ENCODE measurements at regions not wholly inside any gene's neighbourhood (a gene's known extent, or its start where the extent isn't known, plus 50 kb on each side); places are given as distances from the start of the nearest gene placed in this dataset.

- DNase-seq (ENCODE audit: low spot score): no peak
- intact Hi-C loops (cut with DNase I): no loop called here
Measured at GRCh38 chr10:29888321-29888720, 171.1 kb downstream of the JCAD start.

- intact Hi-C loops (cut with DNase I): no loop called here
- no peak for DNase-seq (ENCODE audit: low spot score)
Measured at GRCh38 chr10:29886299-29886698, 173.1 kb downstream of the JCAD start.

DNA sequence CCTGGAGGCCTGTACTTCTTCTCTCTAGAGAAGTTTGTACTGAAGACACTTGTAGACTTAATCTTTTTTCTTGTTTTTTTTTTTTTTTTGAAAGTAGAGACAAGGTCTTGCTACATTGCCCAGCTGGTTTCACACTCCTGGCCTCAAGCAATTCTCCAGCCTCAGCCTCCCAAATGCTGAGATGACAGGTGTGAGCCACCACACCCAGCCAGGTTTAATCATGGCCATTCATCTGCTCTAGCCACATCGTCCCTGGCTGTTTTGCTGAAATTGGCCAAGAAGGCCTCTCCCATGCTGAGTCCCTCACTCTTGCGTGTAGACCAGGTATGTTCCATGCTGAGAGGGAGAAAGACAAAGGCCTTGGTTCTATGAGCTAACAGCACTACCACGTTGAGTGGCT lies 176.2 kb downstream of the JCAD start:
- intact Hi-C loops (cut with DNase I): no loop called here
- DNase-seq (ENCODE audit: low spot score): no peak

DNA sequence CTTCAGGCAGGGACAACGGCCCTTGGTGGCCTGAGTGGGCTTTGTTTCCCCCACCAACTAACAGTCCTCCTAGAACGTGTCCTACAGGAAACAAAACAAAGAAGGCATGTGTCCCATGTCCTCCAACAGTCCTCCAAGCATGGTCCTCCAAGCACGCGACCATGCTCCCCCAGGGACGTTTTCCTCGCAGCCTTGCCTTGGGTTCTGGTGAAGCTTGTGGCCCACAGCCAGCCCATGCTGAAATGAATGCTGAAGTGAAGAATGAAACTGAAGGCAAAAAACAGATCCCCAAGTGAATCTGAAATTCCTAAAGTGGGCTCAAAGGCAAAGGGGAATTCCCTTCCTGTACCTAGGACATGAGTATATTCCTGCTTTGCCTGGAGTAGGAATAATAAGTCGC lies 176.6 kb downstream of the JCAD start:
- intact Hi-C loops (cut with DNase I): no loop called here
- DNase-seq (ENCODE audit: low spot score): no peak

DNA sequence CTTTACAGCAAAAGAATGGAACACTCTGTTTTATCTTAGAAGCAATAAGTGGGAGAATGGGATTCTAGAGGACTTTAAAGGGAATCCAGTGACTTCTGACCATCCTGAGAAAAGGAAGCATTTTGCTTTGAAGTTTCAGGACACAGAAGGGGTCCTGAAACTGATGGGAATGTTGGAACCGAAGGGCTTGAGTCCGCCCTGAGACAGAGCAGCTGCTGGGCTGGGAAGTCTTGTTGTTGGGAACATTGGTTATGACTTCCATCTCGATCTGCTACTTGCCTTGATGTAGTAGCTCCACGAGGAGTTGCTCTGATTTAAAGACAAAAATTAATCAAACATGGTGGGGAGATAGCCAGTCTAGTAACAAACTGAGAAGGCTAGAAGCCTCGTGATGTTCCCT lies 177.6 kb downstream of the JCAD start:
- DNase-seq (ENCODE audit: low spot score): no peak
- intact Hi-C loops (cut with DNase I): no loop called here

DNA sequence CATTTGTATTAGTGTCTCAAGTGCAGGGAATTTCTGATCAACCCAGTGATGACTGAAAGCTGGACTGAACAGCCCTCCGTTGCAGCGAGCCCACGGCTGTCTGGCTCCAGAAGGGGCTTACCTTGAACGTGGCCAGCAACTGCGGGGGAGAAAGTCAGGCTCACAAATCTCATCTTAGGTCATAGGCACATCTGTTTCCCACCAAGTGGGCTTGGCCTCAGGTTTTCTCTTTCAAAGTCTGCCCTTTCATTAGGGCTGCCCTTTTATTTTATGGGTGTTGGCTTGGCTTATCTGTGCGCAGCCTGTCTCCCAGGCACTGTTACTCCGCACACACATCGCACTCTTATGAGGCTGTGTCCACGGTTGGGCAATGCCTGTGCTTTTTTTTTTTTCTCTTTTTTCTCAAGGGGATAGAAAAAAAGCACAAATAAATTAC lies 178.0 kb downstream of the JCAD start:
- intact Hi-C loops (cut with DNase I): no loop called here
- DNase-seq (ENCODE audit: low spot score): peak; percentile 83

DNA sequence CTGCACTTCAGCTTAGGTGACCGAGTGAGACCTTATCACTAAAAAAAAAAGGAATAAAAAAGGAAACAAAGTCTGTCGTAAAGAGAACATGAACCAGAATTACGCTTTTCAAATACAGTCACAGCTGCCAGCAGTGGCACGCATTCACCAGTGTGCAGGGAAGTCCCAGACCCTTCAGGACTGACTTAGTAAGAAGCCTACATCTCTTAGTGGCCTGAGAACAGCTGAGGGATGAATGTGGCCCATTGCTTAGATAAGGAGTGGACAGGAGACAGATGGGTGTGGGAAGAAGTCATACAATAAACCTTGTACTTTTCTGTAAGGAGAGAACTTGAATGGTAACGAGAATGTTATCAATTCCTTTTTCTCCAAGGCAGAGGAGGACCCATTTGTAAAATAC lies 178.5 kb downstream of the JCAD start:
- no peak for DNase-seq (ENCODE audit: low spot score)
- intact Hi-C loops (cut with DNase I): no loop called here

DNA sequence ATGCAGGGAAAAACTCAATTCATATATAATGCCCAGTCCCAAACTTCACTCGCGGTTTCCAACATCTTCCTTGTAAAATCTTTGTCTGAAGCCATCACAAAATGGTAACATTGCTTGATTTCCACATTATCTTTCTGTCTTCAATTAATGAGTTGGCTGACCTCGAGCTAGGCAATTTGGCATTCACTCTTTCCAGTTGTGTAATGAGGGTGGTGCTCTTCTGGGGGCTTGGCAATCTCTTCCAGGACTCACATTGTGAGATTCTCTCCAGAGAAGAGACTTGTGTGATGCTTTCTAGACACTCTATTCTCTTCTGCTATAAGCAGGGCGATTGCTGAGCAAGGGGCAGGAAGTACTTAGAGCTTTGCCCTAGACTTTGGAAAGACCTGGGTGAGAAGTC lies 179.5 kb downstream of the JCAD start:
- intact Hi-C loops (cut with DNase I): no loop called here
- no peak for DNase-seq (ENCODE audit: low spot score)

GRCh38 chr10:29878492-29878891 lies 180.9 kb downstream of the JCAD start:
- intact Hi-C loops (cut with DNase I): loop anchor here in 1 of 2 donors (1.0 kb wide), 1 partner anchor 42 kb away; no protein-coding TSS in a partner anchor
- no peak for DNase-seq (ENCODE audit: low spot score)

DNA sequence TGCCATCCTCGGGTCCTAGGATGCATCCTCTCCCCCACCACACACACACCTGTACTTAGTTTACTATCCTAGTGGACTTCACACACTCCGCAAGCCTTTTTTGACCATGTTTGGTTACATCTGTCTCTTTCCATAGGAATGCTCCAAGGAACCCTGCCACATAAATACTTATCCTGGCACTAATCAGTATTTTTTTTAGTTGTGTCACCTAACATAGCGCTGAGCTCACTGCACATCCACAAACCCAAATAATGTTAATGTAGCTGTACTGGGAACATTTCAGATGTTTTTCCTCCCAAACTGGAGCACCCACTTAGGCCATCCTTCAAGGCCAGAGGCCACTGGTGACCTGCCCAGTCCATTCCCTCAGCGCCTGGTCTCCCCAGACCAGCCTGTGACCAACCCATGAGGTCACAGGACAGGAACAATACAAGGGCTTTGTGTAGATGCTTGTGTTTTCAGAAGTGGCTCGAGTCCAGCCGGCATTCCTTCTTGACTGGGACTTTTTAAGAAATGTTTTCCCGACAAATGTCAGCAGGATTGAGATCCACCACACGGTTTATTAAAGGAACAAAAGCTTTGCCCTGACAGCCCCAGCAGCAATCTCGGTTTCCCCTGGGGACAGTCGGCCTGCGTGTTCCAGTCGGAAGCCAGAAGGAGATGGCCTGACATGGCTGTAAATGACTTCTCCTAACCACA lies 181.4 kb downstream of the JCAD start:
- intact Hi-C loops (cut with DNase I): loop anchor here in 1 of 2 donors (1.0 kb wide), 1 partner anchor 42 kb away; no protein-coding TSS in a partner anchor
- DNase-seq (ENCODE audit: low spot score): peak; percentile 84

DNA sequence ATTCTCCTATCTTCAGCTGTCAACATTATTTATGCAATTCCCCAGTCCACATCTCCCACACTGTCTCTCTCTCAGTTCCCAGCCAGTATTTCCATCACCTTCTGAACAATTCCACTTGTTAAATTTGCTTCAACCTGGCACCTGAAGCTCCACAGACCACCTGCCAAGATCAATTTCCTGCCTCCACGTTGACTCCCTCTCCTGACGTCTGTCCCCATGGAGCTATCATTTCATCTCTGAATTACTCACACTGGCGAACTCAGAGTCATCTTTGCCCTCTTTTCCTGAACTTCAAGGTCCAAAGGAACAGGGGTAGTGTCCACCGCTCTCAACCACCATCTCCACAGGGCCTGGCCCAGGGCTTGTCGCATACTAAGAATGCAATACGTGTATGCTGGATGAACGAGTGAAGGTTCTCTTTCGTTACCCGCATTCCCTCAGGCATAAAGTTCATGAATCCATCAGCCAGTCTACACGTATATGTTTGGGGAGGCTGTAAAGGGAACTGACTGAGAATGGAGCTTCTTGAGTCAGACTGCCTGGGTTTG lies 183.3 kb downstream of the JCAD start:
- no peak for DNase-seq (ENCODE audit: low spot score)
- intact Hi-C loops (cut with DNase I): no loop called here

DNA sequence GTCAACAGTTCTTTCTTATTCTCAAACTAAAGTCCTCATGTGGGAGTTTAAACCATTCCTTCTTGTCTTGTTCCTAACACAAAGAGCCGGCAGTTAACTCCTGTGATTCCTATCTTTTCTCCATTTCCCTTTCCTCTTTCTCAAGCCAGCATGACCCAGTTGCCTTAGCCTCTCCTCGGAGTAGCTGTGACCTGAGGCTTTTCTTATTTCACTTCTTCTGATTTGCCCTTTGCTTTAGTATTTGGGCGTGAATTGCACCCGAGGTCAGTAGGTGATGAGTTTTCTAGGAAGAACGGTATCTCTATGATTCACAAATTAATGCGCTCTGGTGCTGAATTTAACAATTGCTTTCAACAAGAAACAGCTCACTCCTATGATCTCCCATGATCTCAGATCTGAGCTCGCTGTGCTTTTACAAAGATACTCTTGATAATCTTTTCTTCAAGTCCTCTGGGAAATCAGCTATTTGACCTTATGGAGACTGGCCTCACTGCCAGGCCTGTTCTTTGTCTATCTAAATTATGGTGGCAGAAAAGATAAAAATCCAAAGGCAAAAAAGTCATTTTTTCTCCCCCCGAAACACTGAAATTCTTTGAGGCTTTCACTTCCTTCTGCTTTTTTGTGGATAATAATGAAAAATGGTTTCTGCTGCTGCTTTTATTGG lies 184.6 kb downstream of the JCAD start:
- intact Hi-C loops (cut with DNase I): no loop called here
- no peak for DNase-seq (ENCODE audit: low spot score)

DNA sequence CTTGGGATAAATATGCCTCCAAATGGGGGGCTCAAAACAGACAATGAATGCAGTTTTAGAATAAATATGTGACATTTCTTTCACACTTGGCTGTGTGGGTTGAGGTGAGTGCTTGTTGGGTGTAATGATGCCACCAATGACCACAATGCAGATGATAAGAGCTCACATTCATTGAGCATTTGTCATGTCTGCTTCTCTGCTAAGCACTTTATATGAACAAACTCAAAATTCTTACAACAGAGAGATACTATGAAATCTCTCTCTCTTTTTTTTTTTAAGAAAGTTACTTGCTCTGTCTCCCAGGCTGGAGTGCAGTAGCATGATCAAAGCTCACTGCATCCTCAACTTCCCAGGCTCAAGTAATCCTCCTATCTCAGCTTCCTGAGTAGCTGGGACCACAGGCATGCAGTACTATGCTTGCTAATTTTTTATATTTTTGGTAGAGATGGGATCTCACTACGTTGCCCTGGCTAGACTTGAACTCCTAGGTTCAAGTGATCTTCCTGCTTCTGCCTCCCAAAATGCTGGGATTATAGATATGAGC lies 185.4 kb downstream of the JCAD start:
- intact Hi-C loops (cut with DNase I): no loop called here
- no peak for DNase-seq (ENCODE audit: low spot score)

DNA sequence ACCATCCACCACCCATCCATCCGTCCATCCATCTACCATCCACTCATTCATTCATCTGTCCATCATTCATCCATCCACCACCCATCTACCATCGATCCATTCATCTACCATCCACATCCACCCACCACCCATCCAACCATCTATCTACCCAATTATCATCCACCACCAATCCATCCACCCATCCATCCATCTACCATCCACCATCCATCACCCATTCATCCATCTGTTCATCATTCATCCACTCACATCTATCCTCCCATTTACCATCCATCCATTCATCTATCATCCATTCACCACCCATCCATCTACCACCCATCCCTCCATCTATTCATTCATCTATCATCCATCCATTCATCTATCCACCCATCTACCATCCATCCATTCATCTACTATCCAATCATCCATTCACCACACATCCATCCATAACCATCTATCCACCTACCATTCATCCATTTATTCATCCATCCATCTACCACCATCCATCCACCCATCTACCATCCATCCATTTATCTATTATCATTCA lies 188.8 kb downstream of the JCAD start:
- intact Hi-C loops (cut with DNase I): no loop called here

DNA sequence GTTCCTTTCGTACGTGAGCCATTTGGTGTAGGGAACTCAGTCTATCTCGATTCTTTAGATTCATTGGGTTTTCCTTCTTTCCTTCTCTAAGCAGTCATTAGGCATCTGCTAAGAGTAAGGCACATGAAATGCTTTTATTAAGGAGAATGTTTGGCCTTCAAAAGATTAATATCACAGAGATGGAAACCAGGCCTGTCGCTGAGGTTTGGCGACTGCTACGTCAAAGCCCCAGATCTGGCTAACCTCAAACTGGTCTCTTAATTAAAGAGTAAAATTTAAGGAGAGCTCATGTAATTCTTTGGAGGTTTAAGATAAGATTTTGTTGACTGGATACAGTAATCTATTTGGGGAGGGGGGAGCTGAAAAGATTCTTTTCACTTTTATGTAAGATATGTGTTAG lies 189.8 kb downstream of the JCAD start:
- intact Hi-C loops (cut with DNase I): no loop called here
- DNase-seq (ENCODE audit: low spot score): no peak

More for the DNA sequence above, 188.8 kb downstream of the JCAD start:
- DNase-seq (ENCODE audit: low spot score): no peak

GRCh38 chr10:29866356-29866755 lies 193.0 kb downstream of the JCAD start:
- intact Hi-C loops (cut with DNase I): no loop called here
- no peak for DNase-seq (ENCODE audit: low spot score)

GRCh38 chr10:29865700-29866355 lies 193.6 kb downstream of the JCAD start:
- no peak for DNase-seq (ENCODE audit: low spot score)
- intact Hi-C loops (cut with DNase I): no loop called here

- DNase-seq (ENCODE audit: low spot score): no peak
- intact Hi-C loops (cut with DNase I): no loop called here
Measured at GRCh38 chr10:29862923-29863614, 196.3 kb downstream of the JCAD start.

GRCh38 chr10:29861811-29862505 lies 197.4 kb downstream of the JCAD start:
- no peak for DNase-seq (ENCODE audit: low spot score)

More at GRCh38 chr10:29861811-29862505, 197.4 kb downstream of the JCAD start:
- intact Hi-C loops (cut with DNase I): no loop called here
